ENCODE measurements at regions not wholly inside any gene's neighbourhood (a gene's known extent, or its start where the extent isn't known, plus 50 kb on each side); places are given as distances from the start of the nearest gene placed in this dataset.

- no peak overlapping the region for H3K27ac ChIP-seq (ENCODE audit: low read depth in 2 of 2, low read length in 1 of 2)
- no peaks in the 10 kb centered on the region for H3K9me3 ChIP-seq
- no peaks in the 10 kb centered on the region for H3F3A ChIP-seq (replicated peaks; ENCODE audit: insufficient read depth)
- H4K20me1 ChIP-seq (ENCODE audit: insufficient read depth) = no peaks in the 10 kb centered on the region
- ChIA-PET CTCF (no interaction called here), POLR2A (interaction anchor here (0.7 kb wide), 1 partner anchor 13 kb away, joined by 3 read pairs; no protein-coding TSS in a partner anchor)
- H3K4me2 ChIP-seq = no peak overlapping the region
- no peaks in the 10 kb centered on the region for H3K9me2 ChIP-seq
- no peaks in the 10 kb centered on the region for H3K27me3 ChIP-seq (ENCODE audit: insufficient read depth)
- no peak for DNase-seq
- H2AFZ ChIP-seq (ENCODE audit: low read depth) = no peak overlapping the region
- H3K4me1 ChIP-seq (ENCODE audit: control insufficient read depth in 1 of 2, insufficient read depth in 2 of 2, low read depth in 1 of 2, low read length in 1 of 2) = no peaks in the 10 kb centered on the region
- 73% methylated on average over 2 of the region's 2 CpGs for WGBS (ENCODE audit: low lambda C conversion rate)
- no peaks in the 10 kb centered on the region for H3K36me3 ChIP-seq (replicated peaks in 1 of 2; ENCODE audit: control insufficient read depth in 1 of 2, insufficient read depth in 2 of 2, low read length in 1 of 2)
- H3K79me2 ChIP-seq (ENCODE audit: insufficient read depth) = no peaks in the 10 kb centered on the region
- H3K4me3 ChIP-seq (ENCODE audit: low read depth in 2 of 2, low read length in 1 of 2) = no peak overlapping the region
- no peak overlapping the region for H3K9ac ChIP-seq
- TF ChIP-seq FOXJ3 (CRISPR knock-in tag; IDR thresholded peaks at IDR 0.05) = no peak
- no peak for TF ChIP-seq SIN3A (IDR thresholded peaks at IDR 0.05; ENCODE audit: borderline replicate concordance, low read depth, low read length)
- TF ChIP-seq FOSL2 (IDR thresholded peaks at IDR 0.05; ENCODE audit: borderline replicate concordance, low read depth) = no peak
- TF ChIP-seq EP300 (IDR thresholded peaks at IDR 0.05; ENCODE audit: borderline replicate concordance in 1 of 2, low read depth in 1 of 2, low read length in 1 of 2) = no peak
- TF ChIP-seq TEAD4 (IDR thresholded peaks at IDR 0.05; ENCODE audit: borderline replicate concordance, insufficient read depth) = no peak
- TF ChIP-seq POLR2AphosphoS5 (IDR thresholded peaks at IDR 0.05; ENCODE audit: low read depth, low read length) = no peak
- no peak for TF ChIP-seq MEF2A (IDR thresholded peaks at IDR 0.05; ENCODE audit: borderline replicate concordance, low read depth)
- TF ChIP-seq PBX3 (IDR thresholded peaks at IDR 0.05) = no peak
- no peak for TF ChIP-seq MAX (IDR thresholded peaks at IDR 0.05; ENCODE audit: low read depth)
- no peak for TF ChIP-seq JUND (IDR thresholded peaks at IDR 0.05)
- TF ChIP-seq USF2 (IDR thresholded peaks at IDR 0.05; ENCODE audit: borderline replicate concordance, low read depth, low read length) = no peak
- TF ChIP-seq MXI1 (IDR thresholded peaks at IDR 0.05; ENCODE audit: low read depth, low read length) = no peak
- TF ChIP-seq, protein P1, sequence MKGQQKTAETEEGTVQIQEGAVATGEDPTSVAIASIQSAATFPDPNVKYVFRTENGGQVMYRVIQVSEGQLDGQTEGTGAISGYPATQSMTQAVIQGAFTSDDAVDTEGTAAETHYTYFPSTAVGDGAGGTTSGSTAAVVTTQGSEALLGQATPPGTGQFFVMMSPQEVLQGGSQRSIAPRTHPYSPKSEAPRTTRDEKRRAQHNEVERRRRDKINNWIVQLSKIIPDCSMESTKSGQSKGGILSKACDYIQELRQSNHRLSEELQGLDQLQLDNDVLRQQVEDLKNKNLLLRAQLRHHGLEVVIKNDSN (IDR thresholded peaks at IDR 0.05; ENCODE audit: borderline replicate concordance, low read depth) = no peak
Measured at GRCh38 chr3:74763830-74764229, 149.4 kb upstream of the CNTN3 start.

GRCh38 chr3:74756674-74757073, 142.2 kb upstream of the CNTN3 start:
- Histone ChIP-seq H3K4me3 (ENCODE audit: low read depth in 2 of 2, low read length in 1 of 2) (no peak overlapping the region), H3K9me3 (no peaks in the 10 kb centered on the region), H3K36me3 (replicated peaks in 1 of 2; ENCODE audit: control insufficient read depth in 1 of 2, insufficient read depth in 2 of 2, low read length in 1 of 2) (no peaks in the 10 kb centered on the region), H3K27me3 (ENCODE audit: insufficient read depth) (no peaks in the 10 kb centered on the region), H3K27ac (ENCODE audit: low read depth in 2 of 2, low read length in 1 of 2) (no peak overlapping the region), H3K9me2 (no peaks in the 10 kb centered on the region), H3K4me1 (ENCODE audit: control insufficient read depth in 1 of 2, insufficient read depth in 2 of 2, low read depth in 1 of 2, low read length in 1 of 2) (peaks cover 0 to 3% of the 10 kb centered on the region in 2 experiments; a peak in 1 of 4 replicates), H3K9ac (no peak overlapping the region), H3K4me2 (no peak overlapping the region), H2AFZ (ENCODE audit: low read depth) (no peak overlapping the region), H4K20me1 (ENCODE audit: insufficient read depth) (no peaks in the 10 kb centered on the region), H3F3A (replicated peaks; ENCODE audit: insufficient read depth) (no peaks in the 10 kb centered on the region), H3K79me2 (ENCODE audit: insufficient read depth) (no peaks in the 10 kb centered on the region)
- POLR2A ChIA-PET = no interaction called here
- CTCF ChIA-PET = no interaction called here
- no peak for DNase-seq
- 55% methylated on average over 2 of the region's 2 CpGs for WGBS (ENCODE audit: low lambda C conversion rate)
- TF ChIP-seq YY1 (IDR thresholded peaks at IDR 0.05; ENCODE audit: low read depth) = no peak
- TF ChIP-seq PBX3 (IDR thresholded peaks at IDR 0.05) = no peak
- TF ChIP-seq GABPA (IDR thresholded peaks at IDR 0.05; ENCODE audit: low read depth) = no peak
- no peak for TF ChIP-seq EZH2phosphoT487 (IDR thresholded peaks at IDR 0.05; ENCODE audit: borderline replicate concordance, low read depth)
- no peak for TF ChIP-seq ELF1 (IDR thresholded peaks at IDR 0.05)
- TF ChIP-seq, protein P2, sequence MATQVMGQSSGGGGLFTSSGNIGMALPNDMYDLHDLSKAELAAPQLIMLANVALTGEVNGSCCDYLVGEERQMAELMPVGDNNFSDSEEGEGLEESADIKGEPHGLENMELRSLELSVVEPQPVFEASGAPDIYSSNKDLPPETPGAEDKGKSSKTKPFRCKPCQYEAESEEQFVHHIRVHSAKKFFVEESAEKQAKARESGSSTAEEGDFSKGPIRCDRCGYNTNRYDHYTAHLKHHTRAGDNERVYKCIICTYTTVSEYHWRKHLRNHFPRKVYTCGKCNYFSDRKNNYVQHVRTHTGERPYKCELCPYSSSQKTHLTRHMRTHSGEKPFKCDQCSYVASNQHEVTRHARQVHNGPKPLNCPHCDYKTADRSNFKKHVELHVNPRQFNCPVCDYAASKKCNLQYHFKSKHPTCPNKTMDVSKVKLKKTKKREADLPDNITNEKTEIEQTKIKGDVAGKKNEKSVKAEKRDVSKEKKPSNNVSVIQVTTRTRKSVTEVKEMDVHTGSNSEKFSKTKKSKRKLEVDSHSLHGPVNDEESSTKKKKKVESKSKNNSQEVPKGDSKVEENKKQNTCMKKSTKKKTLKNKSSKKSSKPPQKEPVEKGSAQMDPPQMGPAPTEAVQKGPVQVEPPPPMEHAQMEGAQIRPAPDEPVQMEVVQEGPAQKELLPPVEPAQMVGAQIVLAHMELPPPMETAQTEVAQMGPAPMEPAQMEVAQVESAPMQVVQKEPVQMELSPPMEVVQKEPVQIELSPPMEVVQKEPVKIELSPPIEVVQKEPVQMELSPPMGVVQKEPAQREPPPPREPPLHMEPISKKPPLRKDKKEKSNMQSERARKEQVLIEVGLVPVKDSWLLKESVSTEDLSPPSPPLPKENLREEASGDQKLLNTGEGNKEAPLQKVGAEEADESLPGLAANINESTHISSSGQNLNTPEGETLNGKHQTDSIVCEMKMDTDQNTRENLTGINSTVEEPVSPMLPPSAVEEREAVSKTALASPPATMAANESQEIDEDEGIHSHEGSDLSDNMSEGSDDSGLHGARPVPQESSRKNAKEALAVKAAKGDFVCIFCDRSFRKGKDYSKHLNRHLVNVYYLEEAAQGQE (IDR thresholded peaks at IDR 0.05; ENCODE audit: low read depth, low read length) = no peak
- no peak for TF ChIP-seq MXI1 (IDR thresholded peaks at IDR 0.05; ENCODE audit: low read depth, low read length)
- no peak for TF ChIP-seq FOSL2 (IDR thresholded peaks at IDR 0.05; ENCODE audit: borderline replicate concordance, low read depth)

All from SK-N-SH (cell line).